Trophoblast cell (in vitro differentiated cells and primary cell): ENCODE measurements at regions not wholly inside any gene's neighbourhood (a gene's known extent, or its start where the extent isn't known, plus 50 kb on each side); places are given as distances from the start of the nearest gene placed in this dataset.

Source experiments
- DNase-seq, 2 donors: peaks; one replicate each; pipeline ENCODE4 v3.0.0-alpha.2; 2016
- H2AFZ ChIP-seq: 2 replicates; pipeline ENCODE4 v1.6.1; 2013; ENCODE audit warnings: low read length, moderate library complexity, mild to moderate bottlenecking; ENCODE audit not compliant: insufficient read depth, poor library complexity
- H2AK5ac ChIP-seq: 2 replicates; pipeline ENCODE4 v1.6.1; 2013; ENCODE audit warnings: mild to moderate bottlenecking, low read length
- H2BK120ac ChIP-seq: 2 replicates; pipeline ENCODE4 v1.6.1; 2013; ENCODE audit warnings: low read length, mild to moderate bottlenecking, moderate library complexity; ENCODE audit not compliant: insufficient read depth, poor library complexity
- H2BK12ac ChIP-seq: 2 replicates; pipeline ENCODE4 v1.6.1; 2013; ENCODE audit warnings: mild to moderate bottlenecking, low read length, moderate library complexity
- H2BK5ac ChIP-seq: 2 replicates; pipeline ENCODE4 v1.6.1; 2013; ENCODE audit warnings: low read length, low read depth, moderate library complexity, mild to moderate bottlenecking; ENCODE audit not compliant: poor library complexity
- H3K14ac ChIP-seq: 2 replicates; pipeline ENCODE4 v1.6.1; 2013; ENCODE audit warnings: mild to moderate bottlenecking, low read length
- H3K18ac ChIP-seq: 2 replicates; pipeline ENCODE4 v1.6.1; 2013; ENCODE audit warnings: mild to moderate bottlenecking, low read length
- H3K23ac ChIP-seq: 2 replicates; pipeline ENCODE4 v1.6.1; 2013; ENCODE audit warnings: low read length
- H3K27ac ChIP-seq: 2 replicates; pipeline ENCODE4 v1.5.1; 2013; ENCODE audit warnings: low read depth, mild to moderate bottlenecking, inconsistent platforms, low read length, moderate library complexity
- H3K27me3 ChIP-seq: 2 replicates; pipeline ENCODE4 v1.6.1; 2013; ENCODE audit warnings: inconsistent platforms, mild to moderate bottlenecking, low read length, moderate library complexity; ENCODE audit not compliant: insufficient read depth
- H3K36me3 ChIP-seq, 2 experiments: 1 replicate in 1 of 2; 2 replicates in 1 of 2; pipeline ENCODE4 v1.6.1; 2013; ENCODE audit warnings: low read length in 2 of 2, mild to moderate bottlenecking in 2 of 2, moderate library complexity in 1 of 2; ENCODE audit not compliant: insufficient read depth in 2 of 2, control insufficient read depth in 1 of 2
- H3K4ac ChIP-seq: 2 replicates; pipeline ENCODE4 v1.6.1; 2013; ENCODE audit warnings: low read depth, mild to moderate bottlenecking, low read length, moderate library complexity
- H3K4me1 ChIP-seq, 2 experiments: 1 replicate in 1 of 2; 2 replicates in 1 of 2; pipeline ENCODE4 v1.6.1; 2013; ENCODE audit warnings: low read length in 2 of 2, mild to moderate bottlenecking in 2 of 2, moderate library complexity in 1 of 2; ENCODE audit not compliant: insufficient read depth in 2 of 2, control insufficient read depth in 1 of 2
- H3K4me2 ChIP-seq: 2 replicates; pipeline ENCODE4 v1.6.1; 2013; ENCODE audit warnings: inconsistent platforms, mild to moderate bottlenecking, low read length, moderate library complexity
- H3K4me3 ChIP-seq: 2 replicates; pipeline ENCODE4 v1.5.1; 2013; ENCODE audit warnings: mild to moderate bottlenecking, low read depth, low read length, inconsistent platforms
- H3K79me1 ChIP-seq: one replicate; pipeline ENCODE4 v1.6.1; 2013; ENCODE audit warnings: low read length
- H3K79me2 ChIP-seq: 2 replicates; pipeline ENCODE4 v1.6.1; 2013; ENCODE audit warnings: low read length, mild to moderate bottlenecking; ENCODE audit not compliant: control insufficient read depth, insufficient read depth, poor library complexity
- H3K9ac ChIP-seq: 2 replicates; pipeline ENCODE4 v1.6.1; 2013; ENCODE audit warnings: mild to moderate bottlenecking, low read length
- H3K9me3 ChIP-seq: 2 replicates; pipeline ENCODE4 v1.6.1; 2013; ENCODE audit warnings: low read depth, mild to moderate bottlenecking, control low read depth, inconsistent platforms, low read length; ENCODE audit not compliant: insufficient read depth
- H4K12ac ChIP-seq: 2 replicates; pipeline ENCODE4 v1.6.1; 2013; ENCODE audit warnings: low read depth, mild to moderate bottlenecking, low read length, moderate library complexity
- H4K8ac ChIP-seq: 2 replicates; pipeline ENCODE4 v1.6.1; 2013; ENCODE audit warnings: low read depth, mild to moderate bottlenecking, low read length, moderate library complexity
- H4K91ac ChIP-seq: one replicate; pipeline ENCODE4 v1.6.1; 2013; ENCODE audit warnings: low read depth, mild to moderate bottlenecking, low read length, moderate library complexity
- WGBS: extraction: QIAGEN DNeasy Blood & Tissue Kit; methylation state at CpG from one replicate; pipeline ENCODE4 v1.1.7; 2013; ENCODE audit warnings: missing lambda C conversion rate; ENCODE audit not compliant: insufficient read length, insufficient coverage; ENCODE audit errors: extremely low coverage; 5-methylcytosine and 5-hydroxymethylcytosine counted together

- Histone ChIP-seq H3K23ac (no peak overlapping the region), H4K12ac (no peak overlapping the region), H3K4me1 (no peaks in the 10 kb centered on the region), H2AK5ac (no peak overlapping the region), H3K79me1 (no peaks in the 10 kb centered on the region), H2AFZ (no peak overlapping the region), H3K79me2 (no peaks in the 10 kb centered on the region), H4K8ac (no peak overlapping the region), H4K91ac (no peak overlapping the region), H2BK120ac (no peak overlapping the region), H3K4ac (no peak overlapping the region), H3K4me3 (no peak overlapping the region), H2BK5ac (no peak overlapping the region), H2BK12ac (no peak overlapping the region), H3K18ac (no peak overlapping the region), H3K27ac (no peak overlapping the region), H3K9ac (no peak overlapping the region), H3K36me3 (no peaks in the 10 kb centered on the region), H3K27me3 (no peaks in the 10 kb centered on the region), H3K9me3 (no peaks in the 10 kb centered on the region), H3K14ac (no peak overlapping the region), H3K4me2 (no peak overlapping the region)
- DNase-seq = no peak
- WGBS = no CpG with 5 or more reads among the region's 14 CpGs
Observed at GRCh38 chr4:8772499-8773123, 99.0 kb downstream of the HMX1 start.

GRCh38 chr4:8771666-8772065, 100.0 kb downstream of the HMX1 start:
- Histone ChIP-seq H3K79me2 (no peaks in the 10 kb centered on the region), H3K27me3 (no peaks in the 10 kb centered on the region), H3K36me3 (no peaks in the 10 kb centered on the region), H2AK5ac (no peak overlapping the region), H3K4ac (no peak overlapping the region), H2BK5ac (no peak overlapping the region), H2BK12ac (no peak overlapping the region), H3K9ac (no peak overlapping the region), H3K27ac (no peak overlapping the region), H3K4me2 (no peak overlapping the region), H4K91ac (no peak overlapping the region), H2BK120ac (no peak overlapping the region), H3K18ac (no peak overlapping the region), H3K23ac (no peak overlapping the region), H3K79me1 (no peaks in the 10 kb centered on the region), H2AFZ (no peak overlapping the region), H3K4me1 (no peaks in the 10 kb centered on the region), H3K14ac (no peak overlapping the region), H3K9me3 (no peaks in the 10 kb centered on the region), H3K4me3 (no peak overlapping the region), H4K12ac (no peak overlapping the region), H4K8ac (no peak overlapping the region)
- WGBS = no CpG with 5 or more reads among the region's 10 CpGs
- DNase-seq = no peak

GRCh38 chr4:8771258-8771590, 100.4 kb downstream of the HMX1 start:
- Histone ChIP-seq H2BK12ac (no peak overlapping the region), H3K79me2 (no peaks in the 10 kb centered on the region), H4K91ac (no peak overlapping the region), H3K36me3 (no peaks in the 10 kb centered on the region), H3K27me3 (no peaks in the 10 kb centered on the region), H3K4me1 (no peaks in the 10 kb centered on the region), H2BK5ac (no peak overlapping the region), H3K4me3 (no peak overlapping the region), H3K18ac (no peak overlapping the region), H4K8ac (no peak overlapping the region), H4K12ac (no peak overlapping the region), H3K79me1 (no peaks in the 10 kb centered on the region), H3K4ac (no peak overlapping the region), H3K4me2 (no peak overlapping the region), H3K14ac (no peak overlapping the region), H3K9me3 (no peaks in the 10 kb centered on the region), H2AK5ac (no peak overlapping the region), H3K9ac (no peak overlapping the region), H2AFZ (no peak overlapping the region), H3K23ac (no peak overlapping the region), H3K27ac (no peak overlapping the region), H2BK120ac (no peak overlapping the region)
- WGBS = no CpG with 5 or more reads among the region's 8 CpGs
- no peak for DNase-seq

GRCh38 chr4:8770518-8771257, 101.0 kb downstream of the HMX1 start:
- Histone ChIP-seq H3K4me1 (no peaks in the 10 kb centered on the region), H3K27ac (no peak overlapping the region), H3K27me3 (no peaks in the 10 kb centered on the region), H3K4me3 (no peak overlapping the region), H4K91ac (no peak overlapping the region), H3K9me3 (no peaks in the 10 kb centered on the region), H2BK120ac (no peak overlapping the region), H3K9ac (no peak overlapping the region), H2AK5ac (no peak overlapping the region), H3K79me2 (no peaks in the 10 kb centered on the region), H3K79me1 (no peaks in the 10 kb centered on the region), H3K4ac (no peak overlapping the region), H2BK5ac (no peak overlapping the region), H3K36me3 (no peaks in the 10 kb centered on the region), H3K4me2 (no peak overlapping the region), H4K8ac (no peak overlapping the region), H2BK12ac (no peak overlapping the region), H2AFZ (no peak overlapping the region), H4K12ac (no peak overlapping the region), H3K18ac (no peak overlapping the region), H3K23ac (no peak overlapping the region), H3K14ac (no peak overlapping the region)
- no CpG with 5 or more reads among the region's 20 CpGs for WGBS
- no peak for DNase-seq
